GM06990 (cell line): ENCODE measurements at regions not wholly inside any gene's neighbourhood (a gene's known extent, or its start where the extent isn't known, plus 50 kb on each side); places are given as distances from the start of the nearest gene placed in this dataset.

Experiments used
- DNase-seq: peaks from one replicate; pipeline ENCODE4 v3.0.0-alpha.2; 2011; ENCODE audit not compliant: insufficient read length; ENCODE audit errors: extremely low read depth
- H3K27me3 ChIP-seq: replicated peaks from 2 replicates; pipeline ENCODE4 v1.6.0; 2011; ENCODE audit warnings: low read length; ENCODE audit not compliant: control insufficient read depth, insufficient read depth
- H3K36me3 ChIP-seq: 2 replicates; pipeline ENCODE4 v1.5.1; 2011; ENCODE audit warnings: low read length; ENCODE audit not compliant: control insufficient read depth, insufficient read depth
- H3K4me3 ChIP-seq: replicated peaks from 2 replicates; pipeline ENCODE4 v1.5.1; 2011; ENCODE audit warnings: low read depth, mild to moderate bottlenecking, control low read depth, low read length
- TF ChIP-seq, protein P1 (sequence below): IDR thresholded peaks from 2 replicates; pipeline ENCODE4 v1.5.1; 2011; ENCODE audit warnings: low read length, control low read depth, mild to moderate bottlenecking, inconsistent platforms; ENCODE audit not compliant: insufficient read depth, poor library complexity, severe bottlenecking

DNA sequence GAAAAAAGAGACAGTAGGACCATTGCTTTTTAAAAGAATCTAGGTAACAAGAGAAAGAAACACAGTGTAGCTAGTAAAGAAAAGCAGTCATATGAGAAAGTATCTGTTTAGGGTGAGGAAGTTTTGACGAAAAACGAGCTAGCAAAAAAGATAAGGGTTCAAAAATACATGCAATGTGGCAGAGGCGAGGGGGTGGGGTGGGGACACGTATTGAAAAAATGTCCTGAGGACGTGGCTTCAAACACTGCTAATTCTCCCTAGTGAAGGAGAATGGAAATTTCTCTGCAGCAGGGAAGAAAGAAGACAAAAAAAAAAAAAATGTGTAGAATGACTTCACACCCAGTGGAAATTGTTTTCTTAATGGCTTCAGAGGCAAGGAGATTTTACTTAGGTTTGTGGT lies 856.4 kb upstream of the INTU start:
- no peak for DNase-seq
- no peaks in the 10 kb centered on the region for H3K36me3 ChIP-seq
- TF ChIP-seq, protein P1, sequence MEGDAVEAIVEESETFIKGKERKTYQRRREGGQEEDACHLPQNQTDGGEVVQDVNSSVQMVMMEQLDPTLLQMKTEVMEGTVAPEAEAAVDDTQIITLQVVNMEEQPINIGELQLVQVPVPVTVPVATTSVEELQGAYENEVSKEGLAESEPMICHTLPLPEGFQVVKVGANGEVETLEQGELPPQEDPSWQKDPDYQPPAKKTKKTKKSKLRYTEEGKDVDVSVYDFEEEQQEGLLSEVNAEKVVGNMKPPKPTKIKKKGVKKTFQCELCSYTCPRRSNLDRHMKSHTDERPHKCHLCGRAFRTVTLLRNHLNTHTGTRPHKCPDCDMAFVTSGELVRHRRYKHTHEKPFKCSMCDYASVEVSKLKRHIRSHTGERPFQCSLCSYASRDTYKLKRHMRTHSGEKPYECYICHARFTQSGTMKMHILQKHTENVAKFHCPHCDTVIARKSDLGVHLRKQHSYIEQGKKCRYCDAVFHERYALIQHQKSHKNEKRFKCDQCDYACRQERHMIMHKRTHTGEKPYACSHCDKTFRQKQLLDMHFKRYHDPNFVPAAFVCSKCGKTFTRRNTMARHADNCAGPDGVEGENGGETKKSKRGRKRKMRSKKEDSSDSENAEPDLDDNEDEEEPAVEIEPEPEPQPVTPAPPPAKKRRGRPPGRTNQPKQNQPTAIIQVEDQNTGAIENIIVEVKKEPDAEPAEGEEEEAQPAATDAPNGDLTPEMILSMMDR, result no peak
- no peaks in the 10 kb centered on the region for H3K27me3 ChIP-seq
- no peak overlapping the region for H3K4me3 ChIP-seq

DNA sequence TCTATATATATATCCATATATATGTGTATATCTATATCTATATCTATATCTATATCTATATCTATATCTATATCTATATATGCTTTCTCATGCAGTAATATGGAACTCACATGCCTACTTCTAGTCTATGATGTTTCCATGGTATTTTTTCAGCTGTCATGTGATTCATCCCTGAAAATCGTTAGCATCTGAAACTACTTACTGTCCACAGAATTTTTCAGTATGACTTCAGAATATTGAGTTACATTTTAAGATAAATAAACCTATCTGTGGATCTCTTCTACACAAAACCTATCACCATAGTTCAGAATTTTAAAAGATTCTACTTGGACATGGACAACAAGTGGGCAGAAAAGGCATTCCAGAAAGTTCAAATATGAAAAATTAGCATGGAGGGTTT lies 855.1 kb upstream of the INTU start:
- Histone ChIP-seq H3K27me3 (no peaks in the 10 kb centered on the region), H3K4me3 (no peak overlapping the region), H3K36me3 (no peaks in the 10 kb centered on the region)
- TF ChIP-seq, protein P1, result no peak
- no peak for DNase-seq

DNA sequence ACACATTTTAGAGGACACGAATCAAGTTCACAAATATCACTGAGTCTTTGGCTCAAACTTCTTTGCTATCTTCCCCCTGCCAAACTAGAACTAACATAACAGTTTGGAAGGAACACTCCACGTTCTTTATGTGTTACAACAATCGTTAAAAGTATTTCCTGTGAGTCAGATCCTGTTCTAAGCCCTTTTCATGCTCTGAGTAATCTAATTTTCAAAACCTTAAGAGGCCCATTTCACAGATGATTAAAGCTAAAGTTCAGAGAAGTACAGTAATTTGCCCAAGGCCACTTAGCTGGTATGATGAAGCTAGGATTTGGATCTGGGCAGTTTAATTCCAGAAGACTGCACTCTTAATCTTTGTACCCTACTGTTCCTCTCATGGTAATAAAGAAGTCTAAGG lies 854.4 kb upstream of the INTU start:
- TF ChIP-seq, protein P1, result no peak
- Histone ChIP-seq H3K27me3 (no peaks in the 10 kb centered on the region), H3K36me3 (no peaks in the 10 kb centered on the region), H3K4me3 (no peak overlapping the region)
- no peak for DNase-seq

DNA sequence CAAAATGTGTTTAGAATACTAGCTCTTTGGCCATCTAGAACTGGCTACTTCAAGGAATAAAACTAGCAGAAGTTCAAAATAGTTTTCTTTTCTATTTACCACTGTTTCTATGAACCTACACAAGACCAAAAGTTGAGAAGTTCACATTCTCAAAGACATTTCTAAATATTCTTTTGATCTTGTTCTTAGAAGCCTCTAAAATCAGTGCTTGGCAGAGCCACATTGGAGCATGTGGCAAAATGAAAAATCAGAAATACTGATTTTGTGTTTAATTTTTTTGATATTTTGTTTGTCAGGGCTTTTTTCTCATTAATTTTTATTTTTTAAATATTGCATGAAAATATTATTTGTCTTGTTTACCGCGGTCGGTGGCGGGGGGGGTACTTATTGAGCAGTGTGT lies 853.8 kb upstream of the INTU start:
- no peaks in the 10 kb centered on the region for H3K27me3 ChIP-seq
- H3K36me3 ChIP-seq, result no peaks in the 10 kb centered on the region
- TF ChIP-seq, protein P1, result no peak
- no peak for DNase-seq
- no peak overlapping the region for H3K4me3 ChIP-seq

DNA sequence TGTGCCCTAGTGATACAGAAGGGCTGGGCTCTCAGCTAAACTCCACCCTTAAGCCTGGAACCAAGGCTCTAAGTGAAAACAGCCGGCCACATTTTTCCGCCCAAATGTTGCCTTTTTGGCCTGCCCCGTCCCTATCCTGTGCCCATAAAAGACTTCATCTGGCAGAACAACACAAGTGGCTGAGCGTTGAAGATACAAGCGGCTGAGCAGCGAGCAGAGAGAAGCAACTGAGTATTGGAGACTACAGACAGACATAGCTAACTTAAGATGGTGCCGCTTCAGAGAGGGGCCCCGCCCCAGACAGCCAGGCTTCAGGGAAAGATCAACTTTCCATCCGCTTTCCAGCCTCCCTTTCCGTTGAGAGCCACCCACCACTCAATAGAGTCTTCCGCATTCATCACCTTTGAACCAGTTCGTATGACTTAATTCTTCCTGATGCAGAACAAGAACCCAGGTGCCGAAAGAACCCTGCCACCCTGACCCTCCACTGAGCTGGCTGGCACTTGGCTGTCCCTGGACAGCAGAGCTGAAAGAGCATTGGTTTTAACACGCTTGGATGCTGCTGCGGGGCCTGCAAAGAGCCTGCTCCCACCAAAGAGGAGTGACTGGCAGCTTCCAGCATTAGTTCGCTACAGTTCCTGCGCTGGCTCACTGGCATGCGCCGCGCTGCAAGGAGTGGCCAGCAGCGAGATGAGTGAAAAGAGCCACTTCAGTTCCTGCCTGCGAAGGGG lies 853.2 kb upstream of the INTU start:
- TF ChIP-seq, protein P1, result no peak
- no peaks in the 10 kb centered on the region for H3K27me3 ChIP-seq
- no peaks in the 10 kb centered on the region for H3K36me3 ChIP-seq
- no peak for DNase-seq
- H3K4me3 ChIP-seq, result no peak overlapping the region

DNA sequence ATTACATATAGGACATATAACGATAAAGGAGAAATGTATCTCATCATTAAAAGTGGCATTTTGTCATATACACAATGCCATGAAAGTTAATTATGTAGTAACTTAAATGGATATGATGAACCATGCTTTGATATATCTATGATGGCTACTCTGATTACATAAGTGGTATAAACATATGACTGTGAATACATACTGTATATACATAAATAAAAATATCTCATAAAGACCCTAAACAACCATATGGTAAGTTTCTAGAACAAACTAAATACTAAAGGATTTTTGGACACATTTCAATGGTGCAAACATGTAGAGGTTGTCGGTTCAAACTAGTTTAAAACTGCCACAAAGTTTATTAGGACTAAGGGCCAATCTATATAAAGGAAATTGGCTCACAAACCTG lies 849.6 kb upstream of the INTU start:
- no peaks in the 10 kb centered on the region for H3K36me3 ChIP-seq
- TF ChIP-seq, protein P1, result no peak
- no peak overlapping the region for H3K4me3 ChIP-seq
- no peaks in the 10 kb centered on the region for H3K27me3 ChIP-seq
- DNase-seq, result no peak
